Neural cell (in vitro differentiated cells): ENCODE measurements at regions not wholly inside any gene's neighbourhood (a gene's known extent, or its start where the extent isn't known, plus 50 kb on each side); places are given as distances from the start of the nearest gene placed in this dataset.

Experiments used
- H2AFZ ChIP-seq: fragments of 200-600, 300-800 bp; sonication (generic), shearing (Covaris generic); 2 replicates; pipeline ENCODE4 v1.6.0; 2014; ENCODE audit warnings: low read depth, mild to moderate bottlenecking, antibody characterized with exemption, low read length, moderate library complexity
- H3F3A ChIP-seq: fragments of 200-600 bp; shearing (Covaris generic); 2 replicates; pipeline ENCODE4 v1.6.1; 2016; ENCODE audit warnings: mild to moderate bottlenecking, moderate library complexity, mixed read lengths, antibody characterized with exemption, low read length; ENCODE audit not compliant: insufficient read depth, poor library complexity, severe bottlenecking
- H3K27ac ChIP-seq: fragments of 200-600, 300-800 bp; sonication (generic), shearing (Covaris generic); 2 replicates; pipeline ENCODE4 v1.5.1; 2014; ENCODE audit warnings: mild to moderate bottlenecking, low read length, moderate library complexity
- H3K27me3 ChIP-seq: fragments of 300-800, 200-600 bp; sonication (generic), shearing (Covaris generic); 2 replicates; pipeline ENCODE4 v1.6.0; 2014; ENCODE audit warnings: mild to moderate bottlenecking, low read depth, low read length, moderate library complexity; ENCODE audit not compliant: insufficient read depth
- H3K36me3 ChIP-seq: fragments of 300-800, 200-600 bp; sonication (generic), shearing (Covaris generic); 2 replicates; pipeline ENCODE4 v1.5.1; 2014; ENCODE audit warnings: mild to moderate bottlenecking, antibody characterized with exemption, low read length, moderate library complexity; ENCODE audit not compliant: insufficient read depth
- H3K4me2 ChIP-seq: fragments of 300-800, 200-600 bp; sonication (generic), shearing (Covaris generic); 2 replicates; pipeline ENCODE4 v1.6.0; 2014; ENCODE audit warnings: mild to moderate bottlenecking, low read length
- H3K4me3 ChIP-seq: fragments of 300-800, 200-600 bp; sonication (generic), shearing (Covaris generic); 2 replicates; pipeline ENCODE4 v1.5.1; 2014; ENCODE audit warnings: mild to moderate bottlenecking, low read length, moderate library complexity
- H3K79me2 ChIP-seq: fragments of 200-600 bp; shearing (Covaris generic); replicated peaks from 2 replicates; pipeline ENCODE4 v1.6.0; 2014; ENCODE audit warnings: mild to moderate bottlenecking, low read length, moderate library complexity; ENCODE audit not compliant: insufficient read depth
- H3K9ac ChIP-seq: fragments of 300-800, 200-600 bp; sonication (generic), shearing (Covaris generic); 2 replicates; pipeline ENCODE4 v1.6.1; 2016; ENCODE audit warnings: mild to moderate bottlenecking, low read length, mixed read lengths
- H3K9me2 ChIP-seq: fragments of 200-600 bp; shearing (Covaris generic); 2 replicates; pipeline ENCODE4 v1.6.1; 2016; ENCODE audit warnings: mild to moderate bottlenecking, low read length, mixed read lengths; ENCODE audit not compliant: insufficient read depth
- H3K9me3 ChIP-seq: fragments of 200-600, 300-800 bp; sonication (generic), shearing (Covaris generic); 2 replicates; pipeline ENCODE4 v1.6.1; 2016; ENCODE audit warnings: mild to moderate bottlenecking, mixed run types, low read length, moderate library complexity, mixed read lengths
- H4K20me1 ChIP-seq: fragments of 200-600 bp; shearing (Covaris generic); 2 replicates; pipeline ENCODE4 v1.6.1; 2016; ENCODE audit warnings: mild to moderate bottlenecking, mixed run types; ENCODE audit not compliant: insufficient read depth
- CTCF ChIP-seq: fragments of 450-650 bp; IDR thresholded peaks from 2 replicates; pipeline ENCODE4 v1.5.1; 2014; ENCODE audit warnings: antibody characterized with exemption, mild to moderate bottlenecking, moderate library complexity; ENCODE audit not compliant: poor library complexity, severe bottlenecking
- EP300 ChIP-seq: fragments of 450-650 bp; conservative IDR thresholded peaks from 2 replicates; pipeline ENCODE4 v1.6.1; 2014; ENCODE audit warnings: antibody characterized with exemption, mild to moderate bottlenecking, moderate library complexity; ENCODE audit not compliant: poor library complexity, severe bottlenecking
- EZH2 ChIP-seq: fragments of 200-600, 300-800 bp; shearing (Covaris generic), sonication (generic); IDR thresholded peaks from 2 replicates; pipeline ENCODE4 v1.6.1; 2014; ENCODE audit warnings: antibody characterized with exemption, low read length, borderline replicate concordance, mild to moderate bottlenecking; ENCODE audit not compliant: insufficient read depth, poor library complexity, severe bottlenecking
- MXI1 ChIP-seq: fragments of 450-650 bp; conservative IDR thresholded peaks from 2 replicates; pipeline ENCODE4 v1.6.1; 2014; ENCODE audit warnings: antibody characterized with exemption, mild to moderate bottlenecking; ENCODE audit not compliant: poor library complexity, severe bottlenecking
- POLR2AphosphoS5 ChIP-seq: IDR thresholded peaks from 2 replicates; pipeline ENCODE4 v1.6.1; 2012
- RAD21 ChIP-seq: fragments of 450-650 bp; conservative IDR thresholded peaks from 2 replicates; pipeline ENCODE4 v1.6.1; 2014; ENCODE audit warnings: antibody characterized with exemption, mild to moderate bottlenecking, moderate library complexity
- REST ChIP-seq: IDR thresholded peaks from 2 replicates; pipeline ENCODE4 v1.6.1; 2012; ENCODE audit warnings: borderline replicate concordance
- SMC3 ChIP-seq: fragments of 450-650 bp; conservative IDR thresholded peaks from 2 replicates; pipeline ENCODE4 v1.6.1; 2014; ENCODE audit warnings: antibody characterized with exemption, mild to moderate bottlenecking, moderate library complexity; ENCODE audit not compliant: poor library complexity
- TAF1 ChIP-seq: IDR thresholded peaks from 2 replicates; pipeline ENCODE4 v1.6.1; 2012; ENCODE audit warnings: low read depth

GRCh38 chr6:15997586-15998388 is 131.1 kb upstream of the MYLIP start:
- H3K4me3 ChIP-seq: no peak overlapping the region
- H3K9me2 ChIP-seq: no peaks in the 10 kb centered on the region
- no peak overlapping the region for H2AFZ ChIP-seq
- H3K36me3 ChIP-seq: no peaks in the 10 kb centered on the region
- H3K27me3 ChIP-seq: no peaks in the 10 kb centered on the region
- no peak overlapping the region for H3K9ac ChIP-seq
- no peak overlapping the region for H3K4me2 ChIP-seq
- no peak overlapping the region for H3K27ac ChIP-seq
- H3K79me2 ChIP-seq: no peaks in the 10 kb centered on the region
- no peaks in the 10 kb centered on the region for H3K9me3 ChIP-seq
- TF ChIP-seq TAF1 (no peak), REST (no peak), SMC3 (no peak), RAD21 (no peak), POLR2AphosphoS5 (no peak), EP300 (no peak), MXI1 (no peak), EZH2 (no peak), CTCF (no peak)
- no peaks in the 10 kb centered on the region for H3F3A ChIP-seq
- H4K20me1 ChIP-seq: no peaks in the 10 kb centered on the region

DNA sequence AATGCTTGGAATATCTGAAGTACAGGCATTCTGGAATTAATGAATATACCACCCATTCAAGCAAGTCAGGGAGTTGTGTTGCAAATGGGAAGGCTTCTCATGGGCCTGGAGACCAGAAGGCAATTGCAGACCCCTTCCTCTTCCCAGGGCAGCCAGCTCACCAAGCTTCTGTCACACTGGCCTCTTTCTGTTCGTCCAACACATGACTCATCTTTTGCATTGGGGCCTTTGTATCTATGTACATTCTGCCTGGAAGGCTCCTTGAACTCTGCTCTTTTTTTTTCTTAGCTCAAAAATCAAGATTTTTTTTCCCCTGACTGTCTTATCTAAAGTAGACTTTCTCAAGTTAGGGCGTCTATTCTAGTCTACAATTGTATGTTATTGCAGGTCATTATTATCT is 132.9 kb upstream of the MYLIP start:
- no peaks in the 10 kb centered on the region for H3F3A ChIP-seq
- H3K27me3 ChIP-seq: no peaks in the 10 kb centered on the region
- no peak overlapping the region for H3K4me3 ChIP-seq
- H3K27ac ChIP-seq: no peak overlapping the region
- H3K4me2 ChIP-seq: no peak overlapping the region
- H4K20me1 ChIP-seq: no peaks in the 10 kb centered on the region
- H3K9ac ChIP-seq: no peak overlapping the region
- no peaks in the 10 kb centered on the region for H3K9me2 ChIP-seq
- H3K36me3 ChIP-seq: no peaks in the 10 kb centered on the region
- H2AFZ ChIP-seq: no peak overlapping the region
- H3K9me3 ChIP-seq: no peaks in the 10 kb centered on the region
- H3K79me2 ChIP-seq: no peaks in the 10 kb centered on the region
- TF ChIP-seq TAF1: no peak
- no peak for TF ChIP-seq EP300
- TF ChIP-seq SMC3: no peak
- no peak for TF ChIP-seq EZH2
